HCT116 (cell line): ENCODE measurements at regions not wholly inside any gene's neighbourhood (a gene's known extent, or its start where the extent isn't known, plus 50 kb on each side); places are given as distances from the start of the nearest gene placed in this dataset.

Source experiments
- ATF3 ChIP-seq: IDR thresholded peaks from 2 replicates; pipeline ENCODE4 v1.6.1; 2012
- EZH2phosphoT487 ChIP-seq: fragments of 200-600 bp; IDR thresholded peaks from 2 replicates; pipeline ENCODE4 v1.6.1; 2018; ENCODE audit warnings: antibody characterized with exemption, borderline replicate concordance

GRCh38 chr2:165007161-165007744 is 51.9 kb upstream of the SLC38A11 start (continued):
- no peak for TF ChIP-seq EZH2phosphoT487
- no peak for TF ChIP-seq ATF3
- TF ChIP-seq, all 23 proteins: peak for 0
